ENCODE measurements at regions not wholly inside any gene's neighbourhood (a gene's known extent, or its start where the extent isn't known, plus 50 kb on each side); places are given as distances from the start of the nearest gene placed in this dataset.

- TF ChIP-seq ELF4 (CRISPR knock-in tag; IDR thresholded peaks at IDR 0.05; ENCODE audit: borderline replicate concordance): no peak
- TF ChIP-seq ZBTB1 (CRISPR knock-in tag; IDR thresholded peaks at IDR 0.05; ENCODE audit: borderline replicate concordance): no peak
- TF ChIP-seq, protein P1, sequence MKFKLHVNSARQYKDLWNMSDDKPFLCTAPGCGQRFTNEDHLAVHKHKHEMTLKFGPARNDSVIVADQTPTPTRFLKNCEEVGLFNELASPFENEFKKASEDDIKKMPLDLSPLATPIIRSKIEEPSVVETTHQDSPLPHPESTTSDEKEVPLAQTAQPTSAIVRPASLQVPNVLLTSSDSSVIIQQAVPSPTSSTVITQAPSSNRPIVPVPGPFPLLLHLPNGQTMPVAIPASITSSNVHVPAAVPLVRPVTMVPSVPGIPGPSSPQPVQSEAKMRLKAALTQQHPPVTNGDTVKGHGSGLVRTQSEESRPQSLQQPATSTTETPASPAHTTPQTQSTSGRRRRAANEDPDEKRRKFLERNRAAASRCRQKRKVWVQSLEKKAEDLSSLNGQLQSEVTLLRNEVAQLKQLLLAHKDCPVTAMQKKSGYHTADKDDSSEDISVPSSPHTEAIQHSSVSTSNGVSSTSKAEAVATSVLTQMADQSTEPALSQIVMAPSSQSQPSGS (CRISPR knock-in tag; IDR thresholded peaks at IDR 0.05): no peak
- no peak for TF ChIP-seq TOE1 (CRISPR knock-in tag; IDR thresholded peaks at IDR 0.05)
- no peak for TF ChIP-seq POLR2AphosphoS5 (IDR thresholded peaks at IDR 0.05; ENCODE audit: low read depth, low read length)
Observed at GRCh38 chr2:66057844-66058243, 377.1 kb upstream of the MEIS1 start.
